Fibroblast of skin of scalp (primary cell): ENCODE measurements at regions not wholly inside any gene's neighbourhood (a gene's known extent, or its start where the extent isn't known, plus 50 kb on each side); places are given as distances from the start of the nearest gene placed in this dataset.

Experiments used
- DNase-seq: peaks from one replicate; pipeline ENCODE4 v3.0.0-alpha.2; 2013

DNA sequence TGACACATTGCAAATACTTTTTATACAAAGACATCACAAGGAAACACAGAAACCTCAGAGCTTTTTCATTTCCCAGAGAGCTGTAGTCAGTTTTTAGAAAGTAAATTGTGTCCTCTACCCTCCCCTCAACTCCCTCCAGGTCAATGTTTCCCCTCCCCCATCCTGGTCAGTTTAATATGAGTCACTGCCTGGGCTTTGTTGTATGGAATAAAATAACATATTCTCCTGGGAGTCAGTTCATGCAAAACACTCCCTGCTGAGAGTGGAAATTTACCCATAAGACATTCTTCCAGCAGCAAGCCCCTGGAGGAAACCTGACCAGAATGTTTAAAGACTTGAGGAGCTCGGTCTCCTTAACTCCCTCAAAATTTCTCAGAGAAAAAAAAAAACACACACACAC is 270.1 kb upstream of the LDB2 start:
- DNase-seq, result peak; percentile 85

GRCh38 chr4:17166954-17167353 is 268.5 kb upstream of the LDB2 start:
- DNase-seq, result no peak

DNA sequence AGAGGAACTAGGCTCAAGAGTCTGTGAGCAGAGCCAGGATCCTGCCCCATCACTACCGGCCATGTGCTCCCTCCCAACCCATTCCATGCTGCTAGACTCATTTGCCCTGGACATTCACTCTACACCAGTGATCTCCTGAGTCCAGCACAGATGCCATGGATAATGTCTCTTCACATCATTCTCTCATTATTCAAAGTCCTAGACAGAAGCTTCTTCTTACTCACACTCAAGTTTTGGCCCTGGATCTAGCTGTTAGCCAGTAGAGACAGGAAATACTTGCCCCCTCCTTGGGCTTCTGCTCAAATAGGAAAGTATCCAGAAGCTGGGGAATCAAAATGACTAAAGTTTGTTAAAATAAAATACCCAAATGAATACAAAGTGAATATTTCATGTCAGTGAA is 266.8 kb upstream of the LDB2 start:
- no peak for DNase-seq

DNA sequence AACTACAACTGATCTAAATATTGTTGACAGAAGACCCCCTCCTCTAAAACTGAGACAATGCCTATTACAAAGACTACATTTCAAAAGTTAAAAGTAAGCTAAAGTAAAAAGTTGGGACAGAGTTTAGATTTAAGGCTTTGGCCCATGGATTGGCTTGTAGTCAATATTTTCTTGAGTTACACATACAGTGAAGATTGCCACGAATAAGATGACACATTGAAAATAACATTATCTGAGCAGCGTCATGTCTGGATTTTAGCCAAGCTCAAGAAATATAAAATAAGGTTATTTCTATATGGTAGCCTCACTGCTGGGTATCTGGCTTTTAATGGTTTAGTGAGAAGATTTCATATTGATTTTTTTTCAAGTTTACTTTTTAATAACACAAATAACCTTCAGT is 266.2 kb upstream of the LDB2 start:
- DNase-seq, result peak; percentile 64

- no peak for DNase-seq
Observed at GRCh38 chr4:17163156-17163771, 264.8 kb upstream of the LDB2 start.

- DNase-seq, result no peak
Observed at GRCh38 chr4:17157304-17157703, 258.9 kb upstream of the LDB2 start.

DNA sequence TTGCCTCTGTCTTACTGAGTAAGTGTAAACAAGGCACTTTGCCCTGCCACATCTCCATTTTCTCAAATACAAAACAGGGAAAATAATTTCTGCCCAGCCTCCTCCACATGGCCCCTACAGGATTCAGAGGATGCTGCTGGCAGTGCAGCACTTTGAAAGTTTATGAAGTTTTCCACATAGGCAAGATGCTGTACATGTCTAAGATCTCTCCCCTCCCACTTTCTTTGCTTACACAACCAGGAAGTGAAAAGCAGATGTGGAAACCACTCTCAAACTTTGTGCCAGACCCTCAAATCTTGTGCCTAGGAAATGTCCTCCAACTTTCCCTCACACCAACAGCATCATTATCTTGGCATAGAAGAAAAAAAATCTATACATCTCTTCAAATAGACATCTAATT is 257.0 kb upstream of the LDB2 start:
- DNase-seq, result no peak

- DNase-seq, result no peak
Observed at GRCh38 chr4:17153572-17153971, 255.1 kb upstream of the LDB2 start.

DNA sequence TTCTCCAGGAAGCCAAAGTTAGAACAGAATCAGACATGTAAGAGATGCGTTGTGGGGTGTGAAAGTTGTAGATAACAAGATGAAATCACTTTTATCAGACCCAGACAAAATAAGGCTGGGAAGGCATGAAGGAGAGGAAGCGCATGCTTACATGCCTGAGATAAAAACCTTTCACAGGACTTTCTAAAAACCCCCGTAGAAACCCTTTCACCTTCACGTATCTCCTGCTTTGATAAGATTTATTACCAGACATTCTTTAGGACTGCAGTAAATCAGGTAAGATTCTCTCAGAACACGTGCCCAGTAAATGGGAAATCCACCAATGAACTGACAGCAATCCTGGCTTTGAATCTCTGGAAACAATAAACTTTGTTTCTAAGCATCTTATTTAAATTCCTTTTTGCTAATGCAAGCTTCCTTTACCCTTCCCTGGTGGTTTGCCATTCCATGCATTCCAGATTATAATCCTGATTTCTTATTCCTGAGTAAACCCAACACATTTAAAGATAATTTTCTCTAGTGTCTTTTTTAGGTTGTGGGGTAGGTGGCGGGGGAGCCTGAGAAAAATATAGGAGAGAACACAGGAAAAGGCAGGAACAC is 254.6 kb upstream of the LDB2 start:
- peak; percentile 49 for DNase-seq

DNA sequence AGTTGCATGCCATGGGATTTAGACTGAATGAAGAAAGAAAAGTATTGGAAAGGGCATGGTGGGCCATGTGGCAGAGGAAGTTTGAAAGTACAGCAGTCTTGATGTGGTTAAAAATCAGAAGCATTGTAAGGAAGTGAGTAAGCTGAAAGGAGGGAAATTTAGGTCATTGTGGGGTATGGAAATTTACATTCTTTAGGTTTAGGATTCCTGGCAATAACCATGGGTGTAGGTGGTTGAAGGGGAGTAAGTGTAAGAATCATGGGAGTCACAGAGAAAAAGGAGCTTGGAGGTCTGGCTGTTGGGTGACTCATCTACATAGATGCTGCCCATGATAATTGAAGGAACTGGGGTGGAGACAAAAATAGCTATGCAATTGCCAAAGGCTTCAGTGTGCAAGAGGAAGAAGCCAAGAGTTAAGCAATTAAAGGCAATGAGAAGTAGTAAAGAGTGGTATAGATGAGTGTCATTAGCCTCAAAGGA is 243.8 kb upstream of the LDB2 start:
- peak; percentile 98 for DNase-seq

- peak; percentile 66 for DNase-seq
Observed at GRCh38 chr4:17138847-17139246, 240.4 kb upstream of the LDB2 start.

- DNase-seq, result no peak
Observed at GRCh38 chr4:17134565-17134964, 236.1 kb upstream of the LDB2 start.

DNA sequence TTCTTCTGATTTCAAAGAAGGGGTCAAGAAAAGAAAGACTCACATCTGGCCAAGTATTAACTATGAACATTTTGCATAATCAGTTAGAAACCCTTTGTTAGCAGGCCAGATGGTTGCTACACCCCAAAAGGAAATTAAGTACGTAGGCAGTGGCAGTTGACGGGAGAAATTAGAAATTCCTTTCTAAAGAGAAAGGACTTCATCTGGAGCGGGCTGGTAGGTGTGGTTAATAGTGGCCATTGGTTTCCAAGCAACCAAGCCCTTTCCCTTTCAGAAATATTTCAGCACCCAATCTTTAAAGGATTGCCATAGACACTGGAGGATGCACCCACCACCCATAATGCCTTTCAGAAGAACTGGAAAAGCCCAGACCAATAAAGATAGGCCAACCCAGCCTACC is 235.7 kb upstream of the LDB2 start:
- DNase-seq, result no peak

- DNase-seq, result peak; percentile 54
Observed at GRCh38 chr4:17132226-17132625, 233.8 kb upstream of the LDB2 start.

- DNase-seq, result peak; percentile 67
Observed at GRCh38 chr4:17128268-17128667, 229.8 kb upstream of the LDB2 start.

DNA sequence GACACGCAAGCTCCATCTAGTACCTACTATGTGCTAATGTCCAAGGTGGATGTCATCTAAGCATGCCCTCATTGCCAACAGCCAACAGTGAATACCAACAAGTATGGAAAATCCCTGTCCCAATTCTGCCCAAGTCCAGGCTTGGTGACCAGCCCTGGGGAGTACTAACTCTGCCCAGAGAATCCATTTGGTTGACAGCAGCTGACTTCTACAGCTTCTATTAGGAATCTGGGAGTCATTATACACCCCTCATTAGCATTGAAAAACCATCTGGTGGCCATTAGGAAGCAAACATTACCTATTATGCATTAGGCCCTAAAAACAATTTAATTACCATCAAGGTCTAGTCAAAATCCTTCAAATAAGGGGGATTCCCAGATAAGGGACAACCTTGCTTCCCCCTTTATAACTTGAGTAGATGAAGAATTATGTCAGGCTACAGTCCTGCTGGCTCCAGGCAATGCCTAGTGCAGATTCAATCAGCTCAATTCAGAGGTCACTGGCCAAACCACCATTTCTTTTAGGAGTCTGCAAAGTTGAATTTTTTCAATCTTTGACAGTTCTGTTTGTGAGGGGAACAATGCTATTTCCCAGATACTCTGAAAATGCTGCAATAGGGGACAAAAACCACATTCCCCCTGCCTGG is 228.0 kb upstream of the LDB2 start:
- DNase-seq, result no peak

GRCh38 chr4:17124767-17125166 is 226.3 kb upstream of the LDB2 start:
- DNase-seq, result no peak

DNA sequence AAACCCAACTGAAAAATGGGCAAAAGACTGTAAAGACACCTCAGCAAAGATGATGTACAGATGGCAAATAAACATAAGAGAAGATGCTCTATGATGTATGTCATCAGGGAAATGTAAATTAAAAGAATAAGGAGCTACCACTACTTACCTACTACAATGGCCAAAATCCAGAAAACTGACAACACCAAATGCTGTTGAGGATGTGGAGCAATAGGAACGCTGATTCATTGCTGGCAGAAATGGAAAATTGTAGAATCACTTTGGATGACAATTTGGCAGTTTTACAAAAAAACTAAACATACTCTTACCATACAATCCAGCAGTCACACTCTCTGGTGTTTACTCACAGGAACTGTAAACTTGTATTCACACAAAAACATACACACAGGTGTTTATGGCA is 222.3 kb upstream of the LDB2 start:
- DNase-seq, result no peak

- no peak for DNase-seq
Observed at GRCh38 chr4:17117746-17118145, 219.3 kb upstream of the LDB2 start.

DNA sequence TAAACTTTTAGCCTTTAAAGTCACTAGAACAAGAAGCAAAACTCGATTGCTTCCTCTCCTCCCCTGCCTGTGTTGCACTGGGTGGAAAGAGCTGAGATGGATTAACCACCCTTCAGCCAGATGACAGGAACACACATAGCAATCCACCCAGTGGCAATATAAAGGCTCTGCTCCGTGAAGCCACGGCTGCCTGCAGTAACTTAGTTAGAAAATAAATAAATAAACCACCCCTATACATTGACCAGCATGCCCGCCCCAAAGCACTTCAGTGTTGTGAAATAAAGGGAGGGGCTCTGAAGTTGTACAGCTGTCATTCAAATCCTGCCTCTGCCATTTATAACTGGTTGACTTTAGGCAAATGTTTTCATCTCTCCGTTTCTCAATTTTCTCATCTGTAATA is 217.1 kb upstream of the LDB2 start:
- DNase-seq, result no peak

DNA sequence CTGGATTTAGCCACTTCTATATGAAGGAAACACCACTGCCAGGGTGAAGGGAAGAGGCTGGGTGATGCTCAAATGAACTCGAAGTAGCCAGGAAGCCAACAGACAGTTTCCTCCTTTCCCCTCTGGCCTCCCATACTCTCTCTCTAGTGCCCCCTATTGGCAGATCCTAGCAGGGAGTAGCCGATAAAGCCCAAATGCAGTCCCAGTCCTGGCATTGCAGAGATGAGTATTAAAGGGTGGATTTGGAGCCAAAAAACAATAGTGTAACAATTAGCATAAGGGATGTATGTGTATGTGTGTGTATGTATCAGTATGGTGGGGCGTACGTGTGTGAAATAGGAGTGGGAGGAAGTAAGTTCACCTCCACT is 213.8 kb upstream of the LDB2 start:
- no peak for DNase-seq

DNA sequence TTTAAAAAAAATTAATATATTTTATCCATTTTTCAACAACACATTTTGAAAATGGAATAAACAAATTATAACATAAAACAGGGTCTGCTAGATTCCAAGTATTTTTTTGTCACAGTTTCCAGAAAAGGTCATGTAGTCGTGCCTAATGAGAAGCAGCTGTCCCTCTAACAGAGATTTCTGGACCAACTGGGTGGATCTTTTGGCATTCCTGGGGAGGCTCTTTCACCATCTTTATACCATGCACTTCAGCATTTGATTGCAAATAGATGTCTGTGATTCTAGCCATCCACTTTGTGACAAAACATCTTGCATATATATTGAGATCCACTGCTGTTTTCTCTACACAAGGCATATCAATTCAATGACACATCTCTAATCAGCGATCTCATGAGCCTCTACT is 210.7 kb upstream of the LDB2 start:
- DNase-seq, result peak; percentile 64

DNA sequence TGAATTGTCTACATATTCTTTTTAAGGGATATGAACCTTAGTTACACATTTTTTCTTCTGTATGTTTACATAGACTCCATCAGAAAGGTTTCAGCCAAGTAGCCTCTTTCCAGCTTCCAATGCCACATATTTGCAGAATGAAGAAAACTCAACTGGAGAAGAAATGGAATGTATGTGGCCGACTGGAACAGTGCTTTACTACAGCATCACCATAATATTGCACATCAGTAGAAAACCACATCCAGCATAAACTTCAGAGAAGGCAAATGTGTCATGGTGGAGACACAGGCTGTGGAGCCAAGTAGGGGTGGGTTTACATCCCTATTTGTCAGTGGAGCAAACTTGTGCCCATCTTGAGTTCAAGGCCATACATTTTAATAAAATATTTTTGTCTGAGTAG is 204.8 kb upstream of the LDB2 start:
- DNase-seq, result peak; percentile 93

DNA sequence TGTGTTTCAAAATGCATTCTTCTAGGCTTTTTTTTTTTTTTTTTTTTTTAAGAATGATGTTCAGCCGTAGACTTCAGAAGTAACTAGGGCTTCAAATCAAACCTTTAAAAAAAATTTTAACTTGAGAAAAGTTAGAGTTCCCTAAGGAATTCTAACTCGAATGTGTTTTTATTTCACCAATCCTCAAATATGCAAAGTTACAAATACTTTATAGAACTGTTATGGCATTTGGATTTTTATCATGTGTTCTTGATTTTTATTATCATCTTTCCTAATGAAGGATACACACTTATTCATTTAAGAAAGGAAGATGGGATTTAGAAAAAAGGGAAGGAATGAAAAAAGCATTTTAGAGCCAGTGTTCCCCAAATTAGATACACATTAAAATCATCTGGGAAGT is 200.6 kb upstream of the LDB2 start:
- DNase-seq, result no peak
